PFSK-1 (cell line): ENCODE measurements at regions not wholly inside any gene's neighbourhood (a gene's known extent, or its start where the extent isn't known, plus 50 kb on each side); places are given as distances from the start of the nearest gene placed in this dataset.

ENCODE experiments used
- FOXP2 ChIP-seq: optimal IDR thresholded peaks from 2 replicates; pipeline ENCODE3; 2011; ENCODE audit warnings: borderline replicate concordance, control low read depth, inconsistent platforms; ENCODE audit not compliant: insufficient read depth; ENCODE audit errors: extremely low read length, extremely low read depth
- POLR2AphosphoS5 ChIP-seq: IDR thresholded peaks from 2 replicates; pipeline ENCODE4 v1.6.1; 2012; ENCODE audit warnings: low read depth, mild to moderate bottlenecking, control low read depth, low read length, moderate library complexity
- SIN3A ChIP-seq: IDR thresholded peaks from 2 replicates; pipeline ENCODE4 v1.6.1; 2012; ENCODE audit warnings: mild to moderate bottlenecking, low read length, moderate library complexity, borderline replicate concordance; ENCODE audit not compliant: insufficient read depth
- TAF1 ChIP-seq: IDR thresholded peaks from 2 replicates; pipeline ENCODE4 v1.6.1; 2012; ENCODE audit warnings: low read length, control low read depth, borderline replicate concordance; ENCODE audit not compliant: insufficient read depth
- TF ChIP-seq, protein P1 (sequence below), 2 experiments: IDR thresholded peaks; 2 replicates each; pipeline versions ENCODE4 v1.6.1 to v1.8.0; 2011 to 2012; ENCODE audit warnings: low read depth in 2 of 2, low read length in 2 of 2, control low read depth in 1 of 2, inconsistent platforms in 1 of 2, mild to moderate bottlenecking in 1 of 2, moderate library complexity in 1 of 2; ENCODE audit not compliant: insufficient read depth in 1 of 2

DNA sequence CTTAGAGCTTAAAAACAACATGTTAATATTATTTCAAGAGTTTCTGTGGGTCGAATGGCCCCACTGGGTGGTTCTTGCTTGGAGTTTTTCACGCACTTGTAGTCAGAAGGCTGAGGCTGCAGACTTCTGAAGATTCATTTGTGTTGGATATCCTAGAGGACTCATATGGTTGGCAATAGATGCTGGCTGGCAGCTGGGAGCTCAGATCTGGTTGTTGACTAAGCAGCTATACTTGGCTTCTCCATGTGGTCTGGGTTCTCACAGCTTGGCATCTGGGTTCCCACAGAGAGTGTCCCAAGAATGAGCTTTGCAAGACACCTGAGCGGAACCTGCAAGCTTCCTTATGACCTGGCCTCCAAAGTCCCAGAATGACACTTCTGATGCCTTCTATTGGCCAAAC lies 163.9 kb upstream of the ZC3H12C start:
- TF ChIP-seq TAF1 = no peak

DNA sequence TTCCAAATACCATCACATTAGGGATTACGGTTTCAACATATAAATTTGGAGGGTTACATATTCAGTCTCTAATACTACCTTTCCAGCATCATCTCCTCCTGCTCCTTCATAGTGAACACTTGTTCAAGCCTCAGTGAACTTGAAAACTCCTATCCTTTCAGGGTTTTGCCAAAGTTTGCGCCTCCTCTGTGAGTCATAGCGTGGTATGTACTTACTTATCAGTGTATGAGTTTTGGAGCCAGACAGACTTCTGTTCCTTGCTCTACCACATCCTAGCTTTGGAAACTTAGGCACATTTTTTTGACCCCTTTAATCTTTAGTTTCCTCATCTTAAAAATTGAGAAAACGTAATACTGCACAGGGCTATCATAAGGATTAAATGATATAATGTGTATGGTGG lies 160.1 kb upstream of the ZC3H12C start:
- TF ChIP-seq, protein P1, sequence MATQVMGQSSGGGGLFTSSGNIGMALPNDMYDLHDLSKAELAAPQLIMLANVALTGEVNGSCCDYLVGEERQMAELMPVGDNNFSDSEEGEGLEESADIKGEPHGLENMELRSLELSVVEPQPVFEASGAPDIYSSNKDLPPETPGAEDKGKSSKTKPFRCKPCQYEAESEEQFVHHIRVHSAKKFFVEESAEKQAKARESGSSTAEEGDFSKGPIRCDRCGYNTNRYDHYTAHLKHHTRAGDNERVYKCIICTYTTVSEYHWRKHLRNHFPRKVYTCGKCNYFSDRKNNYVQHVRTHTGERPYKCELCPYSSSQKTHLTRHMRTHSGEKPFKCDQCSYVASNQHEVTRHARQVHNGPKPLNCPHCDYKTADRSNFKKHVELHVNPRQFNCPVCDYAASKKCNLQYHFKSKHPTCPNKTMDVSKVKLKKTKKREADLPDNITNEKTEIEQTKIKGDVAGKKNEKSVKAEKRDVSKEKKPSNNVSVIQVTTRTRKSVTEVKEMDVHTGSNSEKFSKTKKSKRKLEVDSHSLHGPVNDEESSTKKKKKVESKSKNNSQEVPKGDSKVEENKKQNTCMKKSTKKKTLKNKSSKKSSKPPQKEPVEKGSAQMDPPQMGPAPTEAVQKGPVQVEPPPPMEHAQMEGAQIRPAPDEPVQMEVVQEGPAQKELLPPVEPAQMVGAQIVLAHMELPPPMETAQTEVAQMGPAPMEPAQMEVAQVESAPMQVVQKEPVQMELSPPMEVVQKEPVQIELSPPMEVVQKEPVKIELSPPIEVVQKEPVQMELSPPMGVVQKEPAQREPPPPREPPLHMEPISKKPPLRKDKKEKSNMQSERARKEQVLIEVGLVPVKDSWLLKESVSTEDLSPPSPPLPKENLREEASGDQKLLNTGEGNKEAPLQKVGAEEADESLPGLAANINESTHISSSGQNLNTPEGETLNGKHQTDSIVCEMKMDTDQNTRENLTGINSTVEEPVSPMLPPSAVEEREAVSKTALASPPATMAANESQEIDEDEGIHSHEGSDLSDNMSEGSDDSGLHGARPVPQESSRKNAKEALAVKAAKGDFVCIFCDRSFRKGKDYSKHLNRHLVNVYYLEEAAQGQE (IDR thresholded peaks at IDR 0.05; ENCODE audit: insufficient read depth in 1 of 2, low read depth in 2 of 2, low read length in 2 of 2) = no peak
- TF ChIP-seq SIN3A (no peak), FOXP2 (no peak), POLR2AphosphoS5 (no peak), TAF1 (no peak)

DNA sequence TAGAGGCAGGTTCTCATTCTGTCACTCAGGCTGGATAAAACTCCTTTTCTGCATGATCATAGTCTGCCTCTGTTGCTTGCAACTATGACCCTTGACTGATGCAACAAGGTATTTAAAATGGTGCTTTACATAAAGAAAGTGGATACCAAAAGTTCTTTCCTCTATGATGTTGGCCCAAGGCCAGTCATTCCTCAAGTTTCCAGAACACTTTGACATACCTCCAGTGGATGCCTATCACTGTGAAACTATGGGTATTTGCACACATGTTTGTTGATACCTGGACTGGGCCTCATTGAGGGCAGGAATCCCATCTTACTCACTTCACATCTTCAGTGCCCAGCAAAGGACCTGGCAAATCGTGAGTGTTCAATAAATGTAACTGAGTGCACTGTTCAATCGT lies 159.0 kb upstream of the ZC3H12C start:
- TF ChIP-seq, protein P1 (IDR thresholded peaks at IDR 0.05; ENCODE audit: insufficient read depth in 1 of 2, low read depth in 2 of 2, low read length in 2 of 2) = no peak
- TF ChIP-seq SIN3A (no peak), TAF1 (no peak), POLR2AphosphoS5 (no peak), FOXP2 (no peak)

DNA sequence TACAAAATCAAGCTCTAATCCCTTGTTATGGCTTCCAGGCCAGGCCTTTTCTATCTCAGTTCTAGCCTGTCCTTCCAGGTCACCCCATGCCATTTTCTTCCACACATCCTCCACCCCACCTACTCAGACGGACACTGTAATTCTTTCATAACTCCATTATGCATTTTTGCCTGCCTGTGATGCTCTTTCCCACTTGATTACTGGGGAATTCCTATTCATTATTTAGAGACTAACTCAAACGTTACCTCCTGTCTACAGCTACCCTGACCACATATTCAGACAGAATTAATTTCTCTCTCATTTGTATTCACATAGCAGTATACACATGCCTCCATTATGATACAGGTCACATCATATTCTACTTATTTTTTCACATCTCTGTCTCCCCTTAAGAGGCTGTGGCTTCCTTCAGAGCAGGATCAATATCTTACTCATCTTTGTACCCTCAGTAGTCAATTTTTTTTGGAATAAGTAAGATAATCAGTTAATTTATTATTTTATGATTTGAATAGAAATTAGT lies 156.5 kb upstream of the ZC3H12C start:
- TF ChIP-seq FOXP2 = no peak
- TF ChIP-seq SIN3A = no peak
- no peak for TF ChIP-seq POLR2AphosphoS5
- no peak for TF ChIP-seq TAF1
- TF ChIP-seq, protein P1 (IDR thresholded peaks at IDR 0.05; ENCODE audit: insufficient read depth in 1 of 2, low read depth in 2 of 2, low read length in 2 of 2) = no peak

DNA sequence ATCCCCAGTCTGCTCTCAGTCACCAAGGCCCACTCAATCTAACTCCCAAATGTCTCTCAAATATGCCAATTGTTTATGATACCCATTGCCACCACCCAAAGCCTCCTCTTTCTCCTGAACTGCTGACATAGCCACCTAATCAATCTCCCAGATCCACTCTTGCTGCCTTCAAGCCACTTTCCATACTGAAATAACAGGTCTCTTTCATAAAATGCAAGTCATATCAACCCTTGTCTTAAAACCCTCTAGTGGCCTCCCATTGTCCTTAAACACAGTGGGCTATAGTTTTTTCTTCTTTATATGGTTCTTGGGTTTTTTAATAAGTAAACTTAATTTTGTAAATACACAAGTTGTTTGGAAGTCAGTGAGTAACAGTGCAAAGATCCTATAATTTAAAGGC lies 155.2 kb upstream of the ZC3H12C start:
- TF ChIP-seq TAF1 = no peak
- TF ChIP-seq, protein P1 (IDR thresholded peaks at IDR 0.05; ENCODE audit: insufficient read depth in 1 of 2, low read depth in 2 of 2, low read length in 2 of 2) = no peak
- TF ChIP-seq SIN3A = no peak
- TF ChIP-seq FOXP2 = no peak
- no peak for TF ChIP-seq POLR2AphosphoS5
